ENCODE measurements at regions not wholly inside any gene's neighbourhood (a gene's known extent, or its start where the extent isn't known, plus 50 kb on each side); places are given as distances from the start of the nearest gene placed in this dataset.

DNA sequence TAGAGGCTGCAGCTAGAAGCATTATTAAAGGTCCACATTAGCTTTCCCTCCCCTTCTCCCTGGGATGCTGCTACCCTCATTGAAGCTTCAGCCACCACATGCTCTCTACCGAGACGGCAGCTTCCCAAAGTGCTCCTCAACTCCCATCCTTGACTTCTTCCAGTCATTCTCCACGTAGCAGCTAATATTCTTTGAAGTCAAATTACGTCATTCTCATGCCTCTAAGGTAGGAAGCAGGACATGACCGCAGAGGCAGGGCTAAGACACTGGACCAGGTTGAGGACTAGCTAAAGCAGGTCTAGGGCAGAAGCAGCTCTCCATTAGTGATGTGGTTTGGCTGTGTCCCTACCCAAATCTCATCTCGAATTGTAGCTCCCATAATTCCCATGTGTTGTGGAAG is 128.3 kb downstream of the SHOX start:
- H3K27ac ChIP-seq (ENCODE audit: insufficient read depth, low read length), result no peak overlapping the region
- H4K91ac ChIP-seq (ENCODE audit: insufficient read depth, low read depth, low read length), result no peak overlapping the region
- H3K9ac ChIP-seq (ENCODE audit: low read depth, low read length), result no peak overlapping the region
- H3K4me2 ChIP-seq (ENCODE audit: low read depth, low read length), result no peak overlapping the region
- H3K79me1 ChIP-seq (ENCODE audit: low read depth in 1 of 2, low read length in 2 of 2), result no peaks in the 10 kb centered on the region
- no peaks in the 10 kb centered on the region for H4K20me1 ChIP-seq (ENCODE audit: insufficient read depth, low read length)
- H2BK15ac ChIP-seq (ENCODE audit: low read depth, low read length), result no peak overlapping the region
- H2AK5ac ChIP-seq (ENCODE audit: low read depth, low read length), result no peak overlapping the region
- ChIA-PET CTCF (no interaction called here), POLR2A (ENCODE audit: unreplicated experiment) (no interaction called here)
- no peaks in the 10 kb centered on the region for H3K27me3 ChIP-seq (ENCODE audit: control insufficient read depth, insufficient read depth, low read length)
- no peaks in the 10 kb centered on the region for H3K4me1 ChIP-seq (ENCODE audit: control insufficient read depth, insufficient read depth, low read length)
- H3K23ac ChIP-seq (ENCODE audit: low read depth, low read length), result no peak overlapping the region
- H2AFZ ChIP-seq (replicated peaks; ENCODE audit: low read length, poor library complexity), result no peak overlapping the region
- no peak overlapping the region for H4K8ac ChIP-seq (ENCODE audit: low read depth in 2 of 2, low read length in 2 of 2)
- intact Hi-C loops (cut with micrococcal nuclease) (no loop called here), in situ Hi-C loops (cut with MboI; ENCODE audit: low sequenced_read_pairs) (no loop called here), dilution Hi-C loops (cut with HindIII; ENCODE audit: low sequenced_read_pairs, unreplicated experiment) (no loop called here)
- H3K56ac ChIP-seq (ENCODE audit: extremely low read depth, insufficient read depth, low read length), result no peak overlapping the region
- H3K4ac ChIP-seq (ENCODE audit: low read depth, low read length), result no peak overlapping the region
- H2AK9ac ChIP-seq (replicated peaks; ENCODE audit: low read depth, low read length, poor library complexity), result no peak overlapping the region
- no peaks in the 10 kb centered on the region for H3K36me3 ChIP-seq (ENCODE audit: control insufficient read depth, insufficient read depth, low read length)
- H3K9me3 ChIP-seq (ENCODE audit: control insufficient read depth, insufficient read depth, low read length), result peaks cover 12% of the 10 kb centered on the region
- WGBS, 2 experiments (ENCODE audit: extremely low coverage in 2 of 2, insufficient read length in 1 of 2), result 80% methylated on average over 1 of the region's 6 CpGs; no CpG with 5 or more reads in 1 of the 2 experiments
- H2BK120ac ChIP-seq (ENCODE audit: low read depth, low read length), result no peak overlapping the region
- TF ChIP-seq MAZ (IDR thresholded peaks at IDR 0.05; ENCODE audit: borderline replicate concordance, low read depth, low read length) (no peak), BHLHE40 (IDR thresholded peaks at IDR 0.05; ENCODE audit: low read depth, low read length) (no peak), POLR2A (IDR thresholded peaks at IDR 0.05; ENCODE audit: low read depth, low read length) (no peak), RAD21 (IDR thresholded peaks at IDR 0.05; ENCODE audit: low read length) (no peak), RCOR1 (IDR thresholded peaks at IDR 0.05; ENCODE audit: insufficient replicate concordance, low read length) (no peak)
- TF ChIP-seq, protein P1, sequence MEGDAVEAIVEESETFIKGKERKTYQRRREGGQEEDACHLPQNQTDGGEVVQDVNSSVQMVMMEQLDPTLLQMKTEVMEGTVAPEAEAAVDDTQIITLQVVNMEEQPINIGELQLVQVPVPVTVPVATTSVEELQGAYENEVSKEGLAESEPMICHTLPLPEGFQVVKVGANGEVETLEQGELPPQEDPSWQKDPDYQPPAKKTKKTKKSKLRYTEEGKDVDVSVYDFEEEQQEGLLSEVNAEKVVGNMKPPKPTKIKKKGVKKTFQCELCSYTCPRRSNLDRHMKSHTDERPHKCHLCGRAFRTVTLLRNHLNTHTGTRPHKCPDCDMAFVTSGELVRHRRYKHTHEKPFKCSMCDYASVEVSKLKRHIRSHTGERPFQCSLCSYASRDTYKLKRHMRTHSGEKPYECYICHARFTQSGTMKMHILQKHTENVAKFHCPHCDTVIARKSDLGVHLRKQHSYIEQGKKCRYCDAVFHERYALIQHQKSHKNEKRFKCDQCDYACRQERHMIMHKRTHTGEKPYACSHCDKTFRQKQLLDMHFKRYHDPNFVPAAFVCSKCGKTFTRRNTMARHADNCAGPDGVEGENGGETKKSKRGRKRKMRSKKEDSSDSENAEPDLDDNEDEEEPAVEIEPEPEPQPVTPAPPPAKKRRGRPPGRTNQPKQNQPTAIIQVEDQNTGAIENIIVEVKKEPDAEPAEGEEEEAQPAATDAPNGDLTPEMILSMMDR (conservative IDR thresholded peaks at IDR 0.05; ENCODE audit: low read depth, low read length), result no peak
- TF ChIP-seq, protein P2, sequence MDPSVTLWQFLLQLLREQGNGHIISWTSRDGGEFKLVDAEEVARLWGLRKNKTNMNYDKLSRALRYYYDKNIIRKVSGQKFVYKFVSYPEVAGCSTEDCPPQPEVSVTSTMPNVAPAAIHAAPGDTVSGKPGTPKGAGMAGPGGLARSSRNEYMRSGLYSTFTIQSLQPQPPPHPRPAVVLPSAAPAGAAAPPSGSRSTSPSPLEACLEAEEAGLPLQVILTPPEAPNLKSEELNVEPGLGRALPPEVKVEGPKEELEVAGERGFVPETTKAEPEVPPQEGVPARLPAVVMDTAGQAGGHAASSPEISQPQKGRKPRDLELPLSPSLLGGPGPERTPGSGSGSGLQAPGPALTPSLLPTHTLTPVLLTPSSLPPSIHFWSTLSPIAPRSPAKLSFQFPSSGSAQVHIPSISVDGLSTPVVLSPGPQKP (IDR thresholded peaks at IDR 0.05; ENCODE audit: borderline replicate concordance, low read depth, low read length), result no peak
- no peak overlapping the region for H3K4me3 ChIP-seq (ENCODE audit: insufficient read depth, low read depth, low read length)
- H3K18ac ChIP-seq (ENCODE audit: low read depth, low read length), result no peak overlapping the region
- DNase-seq (no peak), ATAC-seq (ENCODE audit: low read depth) (no peak)
- H4K5ac ChIP-seq (ENCODE audit: low read depth, low read length), result no peak overlapping the region
- no peaks in the 10 kb centered on the region for H3K9me1 ChIP-seq (ENCODE audit: insufficient read depth, low read length)
- H2BK5ac ChIP-seq (ENCODE audit: low read depth, low read length, poor library complexity, severe bottlenecking), result no peak overlapping the region
- H2BK20ac ChIP-seq (ENCODE audit: low read depth, low read length), result no peak overlapping the region
- H3K14ac ChIP-seq (replicated peaks; ENCODE audit: low read depth, low read length), result no peak overlapping the region
- no TSS peak for BruUV-seq (replicated peaks)
